HG03432 (cell line): ENCODE measurements at regions not wholly inside any gene's neighbourhood (a gene's known extent, or its start where the extent isn't known, plus 50 kb on each side); places are given as distances from the start of the nearest gene placed in this dataset.
"Not testable (repeated sequence)": the region's sequence is repeated elsewhere in the genome, so short reads cannot be mapped to it uniquely, and the experiment has no call there.

Experiments
- ATAC-seq: cut with Tn5 transposase; IDR thresholded peaks from one replicate; pipeline ENCODE4 v1.9.1; 2021; ENCODE audit warnings: mild to moderate bottlenecking, moderate library complexity; ENCODE audit not compliant: unreplicated experiment

DNA sequence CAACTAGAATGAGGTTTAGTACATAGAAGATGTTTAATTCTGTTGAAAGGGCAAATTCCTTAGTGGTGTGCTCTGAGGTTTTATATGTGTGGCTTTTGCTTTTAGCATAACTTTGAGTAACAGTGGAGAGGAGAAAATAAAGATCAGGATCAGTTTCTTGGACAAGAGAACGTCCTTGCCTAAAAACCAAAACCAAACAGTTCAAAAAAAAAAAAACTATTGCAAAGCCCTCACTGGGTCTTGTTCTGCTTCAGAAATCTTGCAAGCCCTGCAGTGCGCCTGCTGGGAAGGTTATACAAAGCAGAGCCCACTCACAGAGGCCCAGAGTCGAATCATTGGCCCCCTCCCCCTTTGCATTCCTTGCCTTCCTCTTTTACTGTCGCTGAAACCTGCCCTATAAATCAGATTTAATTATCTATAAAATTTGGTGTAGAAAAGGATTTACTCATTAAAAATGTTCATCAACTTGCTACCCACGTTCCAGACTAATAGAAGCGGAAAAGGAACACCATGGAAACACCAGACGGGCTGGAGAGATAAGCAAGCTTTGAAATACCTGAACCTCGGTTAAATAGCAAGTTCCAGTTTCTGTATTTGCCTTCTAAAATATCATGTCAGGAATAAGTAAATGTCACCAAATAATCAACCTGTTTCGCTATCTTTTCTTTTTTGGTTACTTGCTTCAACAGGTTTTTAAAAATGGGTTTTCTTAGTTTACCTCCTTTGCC lies 201.6 kb upstream of the PTBP2 start:
- no peak for ATAC-seq

DNA sequence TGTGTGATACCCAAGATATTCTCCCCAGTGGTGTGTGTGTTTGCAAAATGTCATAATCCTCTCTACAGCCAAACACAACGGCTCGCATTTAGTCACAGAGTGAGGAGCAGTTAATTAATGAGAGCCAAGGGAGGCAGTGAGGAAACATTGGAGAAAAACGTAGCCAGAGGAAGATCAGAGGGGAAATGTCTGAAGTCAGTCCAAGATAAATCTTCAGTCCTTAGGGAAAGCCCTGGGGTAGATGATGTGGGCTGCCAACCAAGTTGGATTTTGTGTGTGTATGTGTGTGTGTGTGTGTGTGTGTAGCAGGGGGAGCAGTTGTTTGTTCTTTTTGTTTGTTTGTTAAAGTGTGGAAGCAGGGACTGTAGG lies 201.0 kb upstream of the PTBP2 start:
- ATAC-seq: no peak

DNA sequence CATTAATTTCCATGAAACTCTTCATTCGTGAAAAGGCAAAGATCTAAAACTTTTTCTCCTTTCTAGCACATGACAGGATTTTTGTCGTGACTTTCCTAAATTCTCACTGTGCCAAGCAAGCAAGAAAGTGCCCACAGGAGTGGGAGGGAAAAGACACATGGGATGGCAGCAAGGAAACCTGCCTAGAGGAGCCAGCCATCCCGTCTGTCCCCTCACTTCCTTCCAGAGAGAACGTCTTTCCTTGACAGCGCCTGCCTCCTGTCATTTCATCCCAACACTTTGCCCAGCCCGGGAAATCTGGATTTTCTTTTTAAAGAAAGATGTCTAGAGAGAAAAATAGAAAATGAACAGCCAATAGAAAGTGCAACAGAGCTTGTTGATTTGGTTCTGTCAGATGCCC lies 200.6 kb upstream of the PTBP2 start:
- ATAC-seq: no peak

DNA sequence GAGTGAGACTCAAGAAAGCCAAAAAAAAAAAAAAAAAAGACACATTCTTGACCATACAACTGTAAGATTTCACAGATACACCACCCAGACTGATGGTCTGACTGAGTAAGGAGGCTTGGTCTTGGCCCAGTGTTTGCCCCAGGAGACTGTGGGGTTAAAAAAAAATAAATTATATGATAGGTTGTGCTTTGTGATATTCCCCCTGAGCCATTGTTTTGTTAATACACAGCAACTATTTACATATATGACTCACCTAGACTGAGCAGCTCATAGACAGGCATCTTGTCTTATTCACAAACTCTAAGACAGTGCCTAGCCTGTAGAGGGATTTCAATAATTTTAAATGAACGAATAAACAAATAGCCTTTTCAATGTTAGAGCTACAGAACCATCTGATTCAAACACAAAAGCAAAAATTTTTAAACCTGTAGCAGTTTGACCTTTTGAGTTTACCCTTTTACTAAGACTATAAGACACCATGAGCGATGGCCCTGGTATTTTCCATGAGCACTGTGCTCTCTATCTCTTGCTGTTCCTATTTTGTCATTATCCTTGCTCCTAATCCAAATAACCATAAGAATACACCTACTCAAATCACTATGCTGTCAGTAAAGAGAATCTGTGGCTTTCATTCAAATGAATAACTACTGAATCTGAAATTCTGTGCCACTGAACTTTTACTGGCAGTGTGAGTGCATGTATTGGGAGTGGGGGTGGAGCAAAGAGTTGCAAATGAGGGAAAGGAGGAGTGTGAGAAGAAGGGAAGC lies 199.4 kb upstream of the PTBP2 start:
- ATAC-seq: no peak

DNA sequence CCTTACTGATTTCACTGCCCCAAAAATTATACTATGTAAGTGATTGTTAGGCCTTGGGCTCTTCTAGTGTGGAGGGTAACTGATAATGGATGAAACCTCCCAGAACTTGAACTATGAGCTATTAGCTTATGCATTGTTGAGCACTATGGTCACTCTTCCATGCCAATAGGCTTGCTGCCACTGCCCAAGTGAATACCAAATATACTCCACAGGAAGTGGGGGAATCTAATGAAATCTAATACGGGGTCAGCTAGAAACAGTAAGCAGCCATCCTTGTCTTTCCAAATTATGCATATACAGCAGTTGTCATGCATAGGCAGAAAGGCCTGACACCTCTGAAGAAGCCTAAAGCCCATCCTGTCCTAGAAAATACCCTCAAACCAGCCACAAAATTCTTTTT lies 198.7 kb upstream of the PTBP2 start:
- ATAC-seq: peak; percentile 53

DNA sequence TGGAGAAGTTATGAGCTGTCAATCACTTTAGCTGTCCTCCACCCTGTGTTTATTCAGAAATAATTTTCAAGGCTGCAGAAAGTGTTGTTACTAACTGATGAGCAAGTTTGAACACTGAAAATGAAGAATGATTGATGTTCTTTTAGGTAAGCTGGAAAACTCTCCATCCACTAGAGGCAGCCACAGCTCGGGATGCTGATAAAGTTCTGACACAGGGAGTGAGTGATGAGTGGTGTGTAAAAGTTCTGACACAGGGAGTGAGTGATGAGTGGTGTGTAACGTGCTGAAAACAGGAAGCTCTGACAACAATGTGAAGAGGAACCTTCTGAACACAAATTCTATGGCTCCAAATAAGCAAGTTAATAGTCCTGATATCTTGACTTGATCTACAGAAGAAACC lies 197.5 kb upstream of the PTBP2 start:
- ATAC-seq: no peak

DNA sequence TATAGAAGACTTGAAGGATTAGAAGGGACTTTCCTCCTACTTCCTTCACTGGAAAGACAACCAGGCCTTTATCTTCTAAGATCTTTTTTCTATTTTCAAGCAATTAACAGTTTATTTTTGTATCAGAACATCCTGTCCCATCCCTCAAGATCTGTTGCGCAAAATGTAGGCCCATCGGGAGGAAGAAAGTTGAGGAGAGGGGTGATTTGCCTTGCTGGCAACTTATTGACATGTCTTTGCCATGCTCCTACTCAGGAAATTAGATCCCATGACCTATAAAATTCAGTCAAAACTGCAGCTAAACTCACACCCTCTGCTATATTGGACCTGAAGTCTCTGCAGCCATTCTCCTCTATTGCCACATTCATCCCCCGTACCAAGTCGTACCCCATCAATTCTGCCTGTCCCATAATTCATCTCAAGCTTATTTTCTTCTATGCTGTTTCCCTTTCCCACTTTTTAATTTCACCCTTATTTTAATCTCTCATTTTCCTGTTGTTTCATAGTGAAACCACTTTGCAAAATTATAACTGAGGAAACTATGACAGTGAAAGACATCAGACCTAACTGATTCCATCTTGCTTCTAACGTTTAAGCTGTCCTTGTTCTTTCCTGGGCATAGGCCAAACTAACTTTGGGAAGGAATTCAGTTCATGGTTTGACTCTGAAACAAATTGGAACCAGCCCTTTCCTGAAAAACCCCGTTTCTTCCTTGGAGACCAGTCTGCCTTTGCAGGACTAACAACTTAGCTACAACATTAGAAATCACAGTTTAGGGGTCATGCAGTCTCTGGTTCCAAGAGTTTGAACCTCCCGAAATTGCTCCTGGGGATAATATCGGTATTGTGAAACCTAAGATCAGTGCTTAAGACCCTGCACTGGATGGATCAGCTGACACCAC lies 195.7 kb upstream of the PTBP2 start:
- no peak for ATAC-seq

DNA sequence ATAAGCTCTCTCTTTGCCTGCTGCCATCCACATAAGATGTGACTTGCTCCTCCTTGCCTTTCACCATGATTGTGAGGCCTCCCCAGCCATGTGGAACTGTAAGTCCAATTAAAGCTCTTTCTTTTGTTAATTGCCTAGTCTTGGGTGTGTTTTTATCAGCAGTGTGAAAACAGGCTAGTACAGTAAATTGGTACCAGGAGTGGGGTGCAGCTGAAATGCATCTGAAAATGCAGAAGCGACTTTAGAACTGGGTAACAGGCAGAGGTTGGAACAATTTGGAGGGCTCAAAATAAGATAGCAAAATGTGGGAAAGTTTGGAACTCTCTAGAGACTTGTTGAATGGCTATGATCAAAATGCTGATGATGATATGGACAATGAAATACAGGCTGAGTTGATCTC lies 192.9 kb upstream of the PTBP2 start:
- not testable (repeated sequence) for ATAC-seq

DNA sequence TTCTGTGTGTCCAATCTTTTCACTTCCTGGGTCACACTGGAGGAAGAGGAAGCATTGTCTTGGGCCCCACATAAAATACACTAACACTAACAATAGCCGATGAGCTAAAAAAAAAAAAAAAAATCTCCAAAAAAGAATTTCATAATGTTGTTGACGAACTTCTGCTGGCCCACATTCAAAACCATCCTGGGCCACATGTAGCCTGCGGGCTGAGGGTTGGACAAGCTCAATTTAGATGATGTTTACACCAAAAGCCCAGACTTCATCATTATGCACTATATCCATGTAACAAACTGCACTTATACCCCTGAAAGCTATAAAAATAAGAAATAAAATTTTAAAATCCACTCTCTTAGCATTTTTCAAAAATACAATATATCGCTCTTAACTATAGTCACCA lies 187.8 kb upstream of the PTBP2 start:
- no peak for ATAC-seq

DNA sequence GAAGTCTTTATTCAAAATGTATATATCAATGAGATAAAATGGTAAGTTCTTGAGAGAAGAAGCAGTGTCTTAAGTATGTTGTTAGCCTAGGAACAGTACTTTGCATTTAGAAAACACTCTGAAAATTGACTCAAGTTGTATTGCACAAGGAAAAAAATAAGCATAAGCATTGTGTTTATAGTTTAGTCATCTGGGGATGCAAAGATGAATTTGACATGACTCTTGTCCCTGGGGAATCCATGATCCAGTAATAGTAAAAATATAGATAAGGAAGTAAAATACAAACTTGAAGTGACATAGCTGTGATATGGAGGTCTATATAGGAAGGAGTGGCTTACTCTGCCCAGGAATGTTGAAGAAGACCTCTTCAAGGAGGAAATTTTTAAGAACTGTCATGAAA lies 185.0 kb upstream of the PTBP2 start:
- ATAC-seq: no peak

DNA sequence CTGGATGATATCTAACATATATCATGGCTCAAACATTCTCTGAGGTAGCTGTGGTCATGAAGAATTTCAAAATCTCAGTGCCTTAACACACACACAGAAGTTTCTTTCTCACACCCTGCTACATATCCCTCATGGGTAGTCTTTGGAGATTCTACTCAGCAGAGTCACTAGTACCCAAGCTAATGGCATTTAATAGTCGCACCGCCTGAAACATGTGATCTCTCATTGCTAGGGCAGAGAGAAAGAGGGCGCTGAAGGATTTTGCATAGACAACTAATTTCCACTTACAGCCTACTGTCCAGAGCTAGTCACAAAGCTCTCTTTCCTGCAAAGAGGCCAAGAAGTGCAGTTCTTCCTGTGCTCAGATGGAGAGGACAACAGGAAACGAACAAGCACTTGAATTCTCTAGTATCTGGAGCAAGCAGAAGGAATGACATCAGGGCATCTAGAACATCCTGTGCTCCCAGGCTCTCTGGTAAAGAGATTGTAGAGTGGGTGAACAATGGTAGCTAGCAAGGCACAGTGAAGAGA lies 183.4 kb upstream of the PTBP2 start:
- ATAC-seq: no peak

DNA sequence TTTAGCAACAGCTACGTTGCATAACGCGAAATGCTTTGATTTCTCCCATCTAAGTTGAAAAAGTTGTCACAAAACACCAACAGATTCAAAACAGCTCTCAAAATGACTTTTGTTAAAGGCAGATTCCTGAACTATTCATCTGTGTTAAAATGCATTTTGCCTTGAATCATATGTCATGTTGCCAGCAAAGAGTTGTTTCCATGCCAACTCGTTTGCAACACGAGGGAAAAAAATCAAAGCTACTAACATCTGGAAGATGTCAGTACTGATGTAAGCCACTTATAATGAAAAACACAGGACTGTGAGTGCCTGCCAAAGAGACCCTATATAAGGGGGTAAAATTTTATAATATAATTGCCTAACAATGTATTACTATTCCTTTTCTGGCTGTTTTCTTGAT lies 182.7 kb upstream of the PTBP2 start:
- ATAC-seq: no peak

DNA sequence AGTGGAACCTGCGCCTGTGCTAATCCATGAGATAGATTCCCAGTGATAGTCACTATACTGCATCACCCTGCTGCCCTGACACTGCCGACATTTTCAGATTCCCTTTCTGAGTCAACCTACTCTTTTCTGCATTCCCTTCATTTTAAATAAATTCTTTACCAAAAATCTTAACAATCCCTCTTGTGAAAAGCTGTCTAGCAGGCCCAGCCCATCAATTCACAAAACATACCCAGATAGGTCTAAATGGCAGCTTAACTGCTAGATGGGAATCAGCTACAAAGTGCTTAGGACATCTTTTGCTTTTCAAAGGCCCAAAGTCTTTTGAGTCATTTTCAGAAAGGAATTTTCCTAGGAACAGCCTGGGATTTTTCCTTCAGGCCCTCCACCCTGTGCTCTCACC lies 180.1 kb upstream of the PTBP2 start:
- ATAC-seq: no peak

DNA sequence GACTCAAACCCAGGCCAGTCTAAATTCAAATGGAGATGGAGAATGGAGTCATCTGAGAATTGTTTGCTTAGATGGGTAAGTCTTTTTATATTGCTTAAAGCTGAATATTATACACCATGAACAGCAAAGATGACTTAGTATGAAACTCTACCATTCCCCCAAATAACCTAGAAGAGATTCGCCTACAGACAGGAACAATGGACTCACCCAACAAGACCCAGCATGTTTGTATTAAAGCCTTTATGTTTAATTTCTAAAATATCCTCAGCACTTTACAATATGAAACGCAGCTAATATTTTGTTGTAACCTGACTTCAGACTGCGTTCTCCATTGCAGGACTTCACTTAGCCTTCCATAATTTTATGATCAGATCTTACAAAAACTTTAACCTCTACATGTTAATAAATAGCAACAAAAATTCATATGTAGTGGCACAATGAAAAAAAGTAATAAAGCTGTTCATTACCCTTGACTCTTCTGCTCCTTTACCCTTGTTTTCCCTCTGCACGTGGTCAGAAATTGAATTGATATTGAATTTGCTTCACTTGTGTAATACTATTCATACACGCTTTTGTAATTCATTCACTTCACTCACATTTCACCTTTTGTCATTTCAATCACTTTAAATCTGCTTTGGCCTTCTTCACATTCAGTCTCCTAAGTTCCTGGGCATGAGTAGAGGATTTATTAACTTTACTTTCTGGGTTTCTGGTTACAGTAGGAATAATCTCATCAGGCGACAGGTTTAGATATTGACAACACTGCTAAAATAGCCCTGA lies 177.3 kb upstream of the PTBP2 start:
- ATAC-seq: no peak

DNA sequence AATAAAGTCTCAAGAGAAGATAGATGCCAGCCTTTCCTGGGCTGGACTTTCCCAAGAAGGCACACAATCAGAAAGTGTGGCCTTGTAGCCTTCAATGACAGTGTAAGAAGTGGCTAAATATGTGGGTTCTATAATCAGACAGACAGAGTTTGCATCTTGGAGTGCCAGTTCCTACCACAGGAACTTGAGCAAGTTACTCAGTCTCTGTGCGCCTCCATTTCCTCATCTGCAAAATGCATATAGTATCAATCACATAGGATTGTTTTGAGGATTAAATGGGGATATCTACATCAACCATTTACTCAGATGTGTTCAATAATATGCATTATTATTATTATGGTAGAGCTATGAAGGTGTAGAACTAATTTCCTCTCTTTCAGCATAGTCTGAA lies 176.8 kb upstream of the PTBP2 start:
- no peak for ATAC-seq

DNA sequence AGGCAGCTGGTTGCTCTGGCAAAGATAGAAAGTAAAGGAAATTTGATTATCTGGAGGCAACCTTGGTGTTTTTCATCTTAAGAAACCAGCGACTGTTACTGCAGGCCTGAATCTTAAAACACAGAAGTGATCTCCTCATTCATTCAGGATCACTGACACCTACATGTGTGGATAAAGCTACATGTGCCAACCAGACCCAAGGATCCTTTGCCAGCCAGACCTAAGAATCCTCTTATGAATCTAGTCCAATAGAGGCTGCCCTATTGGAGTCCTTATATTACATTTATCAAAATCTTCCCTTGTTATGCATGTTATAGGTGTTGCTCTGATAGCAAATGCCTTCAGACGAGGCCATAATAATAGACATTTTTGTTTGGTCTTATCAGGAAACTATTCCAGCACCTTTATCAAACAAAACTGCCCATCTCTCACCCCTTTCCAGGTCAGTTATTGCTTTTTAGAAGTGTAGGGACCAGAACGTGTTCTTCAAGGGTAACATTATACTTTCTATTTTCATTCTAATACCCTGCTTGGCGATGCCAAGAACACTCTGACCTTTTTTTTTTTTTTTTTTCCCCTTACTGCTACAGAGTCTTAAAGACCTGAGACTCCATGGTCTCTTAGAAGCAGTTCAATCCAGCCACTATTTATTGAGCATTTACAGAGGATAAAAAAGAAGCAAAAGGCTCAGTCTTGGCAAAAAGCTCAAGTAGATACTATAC lies 175.5 kb upstream of the PTBP2 start:
- no peak for ATAC-seq

DNA sequence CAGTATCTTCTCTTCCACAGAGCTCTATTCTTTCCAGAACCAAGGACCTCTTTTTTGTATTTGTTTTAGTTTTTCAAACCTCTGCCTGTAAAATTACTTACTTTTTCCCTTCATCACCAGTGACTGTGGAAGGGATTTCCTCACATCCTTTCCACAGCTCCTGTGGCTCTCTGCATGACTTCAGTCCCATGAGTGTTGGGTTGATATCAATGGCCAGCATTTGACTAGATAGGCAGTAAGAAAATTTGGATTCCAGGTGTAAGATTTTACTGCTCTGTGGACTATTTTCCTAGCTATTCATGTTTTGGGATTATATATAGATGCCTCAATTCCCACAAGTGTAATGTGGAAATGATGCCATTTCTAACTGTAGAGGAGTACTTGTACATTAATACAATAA lies 171.5 kb upstream of the PTBP2 start:
- ATAC-seq: no peak

DNA sequence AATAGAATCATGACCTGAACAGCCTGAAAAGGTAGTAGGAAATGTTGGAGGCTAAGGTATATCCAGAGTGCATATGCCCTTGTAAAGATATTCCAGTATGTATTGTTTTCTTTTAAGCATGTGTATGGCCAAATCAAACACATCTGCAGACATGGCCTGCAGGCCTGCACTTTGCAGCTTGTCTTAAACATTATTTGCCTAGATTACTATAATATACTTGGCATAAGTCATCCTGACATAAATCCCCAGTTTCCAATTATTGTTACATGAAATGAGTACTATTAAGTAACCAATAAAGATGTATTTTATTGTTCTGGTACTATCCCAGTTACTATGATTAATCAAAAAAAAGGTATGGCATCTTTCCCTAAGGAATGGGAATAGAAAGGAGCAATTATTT lies 169.1 kb upstream of the PTBP2 start:
- ATAC-seq: no peak

DNA sequence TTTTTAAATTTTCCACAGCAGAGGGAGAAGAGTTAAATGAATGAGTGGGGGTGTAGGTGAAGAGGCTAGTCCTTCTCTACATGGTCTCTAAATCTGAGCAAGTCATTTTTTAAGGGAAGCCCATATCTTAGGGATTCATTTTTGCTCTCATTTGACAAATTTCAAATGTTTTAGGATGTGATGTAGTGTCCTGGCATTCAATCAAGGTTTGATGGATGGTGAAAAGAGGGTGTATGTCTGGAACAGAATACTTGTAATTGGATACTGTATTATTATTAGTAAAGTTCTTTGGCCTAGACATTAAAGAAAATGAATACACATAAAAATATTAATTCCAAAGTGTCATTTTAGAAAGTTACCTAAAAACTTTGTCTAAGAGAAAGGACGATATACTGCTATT lies 167.8 kb upstream of the PTBP2 start:
- ATAC-seq: no peak

DNA sequence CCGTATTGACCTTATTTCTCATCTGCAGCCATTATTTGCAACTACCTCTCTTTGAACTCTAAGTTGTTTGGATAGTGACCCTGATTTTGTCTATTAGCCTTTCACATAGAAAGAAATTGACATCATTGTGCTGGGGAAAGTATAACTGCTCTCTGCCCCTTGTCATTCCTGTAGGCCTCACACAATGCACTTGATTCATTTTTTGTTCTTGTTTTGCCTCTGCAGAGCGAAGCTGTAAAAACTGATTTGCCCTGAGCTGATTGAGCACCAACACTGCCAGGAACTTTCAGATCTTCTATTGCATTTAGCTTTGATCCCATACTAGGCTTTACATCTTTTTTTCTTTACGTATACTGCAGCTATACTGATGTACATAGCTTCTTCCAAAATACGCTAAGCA lies 167.2 kb upstream of the PTBP2 start:
- no peak for ATAC-seq
